ENCODE measurements at regions not wholly inside any gene's neighbourhood (a gene's known extent, or its start where the extent isn't known, plus 50 kb on each side); places are given as distances from the start of the nearest gene placed in this dataset.

- no peak for DNase-seq (ENCODE audit: low spot score in 2 of 2)
- TF ChIP-seq POLR2A (IDR thresholded peaks at IDR 0.05) (no peak), CTCF (IDR thresholded peaks at IDR 0.05) (no peak)
- intact Hi-C loops (cut with DNase I; ENCODE audit: low total_unique reads), result no loop called here
- WGBS, 2 donors, result 24 to 35% methylated on average over 1 of the region's 1 CpG
- H3K4me3 ChIP-seq (ENCODE audit: low read depth, poor library complexity, severe bottlenecking), result no peak overlapping the region
Measured at GRCh38 chr12:64992641-64993040, 128.5 kb downstream of the WIF1 start.

GRCh38 chr12:64993461-64993860 lies 127.6 kb downstream of the WIF1 start:
- WGBS, 2 donors, result 26 to 38% methylated on average over 1 of the region's 1 CpG
- intact Hi-C loops (cut with DNase I; ENCODE audit: low total_unique reads), result no loop called here
- no peak for TF ChIP-seq POLR2A (IDR thresholded peaks at IDR 0.05)
- TF ChIP-seq CTCF (IDR thresholded peaks at IDR 0.05), result no peak
- DNase-seq (ENCODE audit: low spot score in 2 of 2), result no peak
- no peak overlapping the region for H3K4me3 ChIP-seq (ENCODE audit: low read depth, poor library complexity, severe bottlenecking)

GRCh38 chr12:64995816-64996215 lies 125.3 kb downstream of the WIF1 start:
- 24 to 44% methylated on average over 1 of the region's 1 CpG for WGBS, 2 donors
- intact Hi-C loops (cut with DNase I; ENCODE audit: low total_unique reads), result no loop called here
- no peak for DNase-seq (ENCODE audit: low spot score in 2 of 2)
- no peak overlapping the region for H3K4me3 ChIP-seq (ENCODE audit: low read depth, poor library complexity, severe bottlenecking)
- TF ChIP-seq POLR2A (IDR thresholded peaks at IDR 0.05), result no peak
- no peak for TF ChIP-seq CTCF (IDR thresholded peaks at IDR 0.05)

GRCh38 chr12:64997858-64998257 lies 123.2 kb downstream of the WIF1 start:
- DNase-seq (ENCODE audit: low spot score in 2 of 2), result no peak
- no peak overlapping the region for H3K4me3 ChIP-seq (ENCODE audit: low read depth, poor library complexity, severe bottlenecking)
- WGBS, 2 donors, result 58 to 61% methylated on average over 2 of the region's 2 CpGs
- intact Hi-C loops (cut with DNase I; ENCODE audit: low total_unique reads), result no loop called here
- TF ChIP-seq POLR2A (IDR thresholded peaks at IDR 0.05), result no peak
- TF ChIP-seq CTCF (IDR thresholded peaks at IDR 0.05), result no peak

- no peak for TF ChIP-seq POLR2A (IDR thresholded peaks at IDR 0.05)
- DNase-seq (ENCODE audit: low spot score in 2 of 2), result no peak
- intact Hi-C loops (cut with DNase I; ENCODE audit: low total_unique reads), result no loop called here
- no peak overlapping the region for H3K4me3 ChIP-seq (ENCODE audit: low read depth, poor library complexity, severe bottlenecking)
- WGBS, 2 donors, result 39 to 42% methylated on average over 4 of the region's 4 CpGs
Measured at GRCh38 chr12:64998371-64999147, 122.5 kb downstream of the WIF1 start.

GRCh38 chr12:64999148-64999425 lies 122.0 kb downstream of the WIF1 start:
- DNase-seq (ENCODE audit: low spot score in 2 of 2), result no peak
- TF ChIP-seq CTCF (IDR thresholded peaks at IDR 0.05) (no peak), POLR2A (IDR thresholded peaks at IDR 0.05) (no peak)
- no peak overlapping the region for H3K4me3 ChIP-seq (ENCODE audit: low read depth, poor library complexity, severe bottlenecking)
- 38 to 52% methylated on average over 1 of the region's 1 CpG for WGBS, 2 donors
- intact Hi-C loops (cut with DNase I; ENCODE audit: low total_unique reads), result no loop called here
